Keratinocyte (primary cell): ENCODE measurements at regions not wholly inside any gene's neighbourhood (a gene's known extent, or its start where the extent isn't known, plus 50 kb on each side); places are given as distances from the start of the nearest gene placed in this dataset.

Experiments
- DNase-seq: peaks from one replicate; pipeline ENCODE4 v3.0.0-alpha.2; 2011; ENCODE audit warnings: low read depth, missing footprints, low spot score
- FAIRE-seq: peaks from 2 replicates; lab custom pipeline; 2011; peaks lifted over from hg19 to GRCh38; lab: Jason Lieb, UNC
- H2AFZ ChIP-seq: 2 replicates; pipeline ENCODE4 v1.6.0; 2012; ENCODE audit warnings: low read length, control low read depth, inconsistent platforms; ENCODE audit not compliant: control insufficient read depth
- H3K27ac ChIP-seq: 2 replicates; pipeline ENCODE4 v1.5.1; 2011; ENCODE audit warnings: low read length; ENCODE audit not compliant: control insufficient read depth, insufficient read depth
- H3K27me3 ChIP-seq: 3 replicates; pipeline ENCODE4 v1.6.0; 2011; ENCODE audit warnings: low read length; ENCODE audit not compliant: control insufficient read depth, insufficient read depth; ENCODE audit errors: extremely low read depth
- H3K36me3 ChIP-seq, 2 experiments: 2 replicates in 1 of 2; 3 replicates in 1 of 2; pipeline ENCODE4 v1.5.1; 2011; ENCODE audit warnings: low read length in 2 of 2, mild to moderate bottlenecking in 1 of 2; ENCODE audit not compliant: control insufficient read depth in 2 of 2, insufficient read depth in 2 of 2; ENCODE audit errors: extremely low read depth in 1 of 2
- H3K4me1 ChIP-seq: 3 replicates; pipeline ENCODE4 v1.5.1; 2011; ENCODE audit warnings: low read length; ENCODE audit not compliant: control insufficient read depth, insufficient read depth; ENCODE audit errors: extremely low read depth
- H3K4me2 ChIP-seq: 3 replicates; pipeline ENCODE4 v1.6.0; 2011; ENCODE audit warnings: low read depth, low read length; ENCODE audit not compliant: control insufficient read depth, insufficient read depth; ENCODE audit errors: extremely low read depth
- H3K4me3 ChIP-seq, 3 experiments: fragments of 200-600 bp in 1 of 3; sonication (generic) in 1 of 3; 2 replicates in 2 of 3; 3 replicates in 1 of 3; pipeline ENCODE4 v1.5.1; 2011 to 2016; ENCODE audit warnings: low read length in 3 of 3, mild to moderate bottlenecking in 3 of 3, control low read depth in 2 of 3, inconsistent platforms in 1 of 3, low read depth in 1 of 3, mixed read lengths in 1 of 3, mixed run types in 1 of 3, moderate library complexity in 1 of 3; ENCODE audit not compliant: control insufficient read depth in 2 of 3, insufficient read depth in 2 of 3; ENCODE audit errors: extremely low read depth in 1 of 3
- H3K79me2 ChIP-seq: 2 replicates; pipeline ENCODE4 v1.6.0; 2012; ENCODE audit warnings: low read length; ENCODE audit not compliant: control insufficient read depth, insufficient read depth
- H3K9ac ChIP-seq: 3 replicates; pipeline ENCODE4 v1.6.0; 2011; ENCODE audit warnings: low read length; ENCODE audit not compliant: control insufficient read depth, insufficient read depth; ENCODE audit errors: extremely low read depth
- H3K9me1 ChIP-seq: 3 replicates; pipeline ENCODE4 v1.6.0; 2011; ENCODE audit warnings: low read length; ENCODE audit not compliant: control insufficient read depth, insufficient read depth; ENCODE audit errors: extremely low read depth
- H3K9me3 ChIP-seq: 2 replicates; pipeline ENCODE4 v1.5.1; 2012; ENCODE audit warnings: low read depth, low read length; ENCODE audit not compliant: control insufficient read depth
- H4K20me1 ChIP-seq: 3 replicates; pipeline ENCODE4 v1.6.0; 2011; ENCODE audit warnings: low read length; ENCODE audit not compliant: control insufficient read depth, insufficient read depth; ENCODE audit errors: extremely low read depth
- EZH2 ChIP-seq: IDR thresholded peaks from one replicate; pipeline ENCODE4 v1.6.1; 2012; ENCODE audit warnings: inconsistent platforms, mild to moderate bottlenecking, low read length, moderate library complexity
- dilution Hi-C: fragments of 300-500 bp; cut with MboI; formaldehyde crosslinking; loops from one replicate; pipeline ENCODE4 v1.7.0; 2020; ENCODE audit warnings: low sequenced_read_pairs; ENCODE audit not compliant: extremely low pct_ligation_motif_present
- TF ChIP-seq, protein P1 (sequence below), 3 experiments: IDR thresholded peaks in 1 of 3; conservative IDR thresholded peaks in 1 of 3; optimal IDR thresholded peaks in 1 of 3; 2 replicates in 2 of 3; 3 replicates in 1 of 3; pipeline versions ENCODE3 to v1.5.1; 2011; ENCODE audit warnings: low read length in 3 of 3, mild to moderate bottlenecking in 3 of 3, moderate library complexity in 2 of 3, control low read depth in 1 of 3, inconsistent platforms in 1 of 3; ENCODE audit not compliant: insufficient read depth in 2 of 3; ENCODE audit errors: extremely low read depth in 1 of 3

DNA sequence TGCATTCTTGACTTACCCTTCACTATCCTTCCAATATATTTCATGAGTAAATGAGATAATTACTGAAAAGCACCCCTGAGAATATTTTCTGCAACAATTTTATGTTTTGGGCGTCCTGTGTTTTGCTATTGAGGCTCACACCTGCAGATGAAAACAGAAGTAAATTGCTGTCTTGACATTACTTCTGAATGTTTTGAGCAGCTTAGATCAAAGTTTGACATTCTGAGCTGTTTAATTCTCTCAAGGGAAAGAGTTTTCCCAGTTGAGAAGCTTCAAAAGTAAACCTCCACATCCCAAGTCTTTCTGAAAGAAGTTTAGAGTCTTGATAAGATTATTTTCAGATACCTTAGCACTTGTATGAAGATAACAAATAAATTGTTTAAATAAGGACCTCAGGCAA, 1667.2 kb upstream of the SLC10A2 start:
- Histone ChIP-seq H3K79me2 (no peaks in the 10 kb centered on the region), H3K27me3 (no peaks in the 10 kb centered on the region), H3K4me2 (no peak overlapping the region), H3K9me3 (no peaks in the 10 kb centered on the region), H3K36me3 (no peaks in the 10 kb centered on the region), H2AFZ (no peak overlapping the region), H3K4me1 (no peaks in the 10 kb centered on the region), H3K4me3 (no peak overlapping the region), H3K27ac (no peak overlapping the region), H3K9me1 (no peaks in the 10 kb centered on the region), H3K9ac (no peak overlapping the region), H4K20me1 (no peaks in the 10 kb centered on the region)
- TF ChIP-seq, protein P1, sequence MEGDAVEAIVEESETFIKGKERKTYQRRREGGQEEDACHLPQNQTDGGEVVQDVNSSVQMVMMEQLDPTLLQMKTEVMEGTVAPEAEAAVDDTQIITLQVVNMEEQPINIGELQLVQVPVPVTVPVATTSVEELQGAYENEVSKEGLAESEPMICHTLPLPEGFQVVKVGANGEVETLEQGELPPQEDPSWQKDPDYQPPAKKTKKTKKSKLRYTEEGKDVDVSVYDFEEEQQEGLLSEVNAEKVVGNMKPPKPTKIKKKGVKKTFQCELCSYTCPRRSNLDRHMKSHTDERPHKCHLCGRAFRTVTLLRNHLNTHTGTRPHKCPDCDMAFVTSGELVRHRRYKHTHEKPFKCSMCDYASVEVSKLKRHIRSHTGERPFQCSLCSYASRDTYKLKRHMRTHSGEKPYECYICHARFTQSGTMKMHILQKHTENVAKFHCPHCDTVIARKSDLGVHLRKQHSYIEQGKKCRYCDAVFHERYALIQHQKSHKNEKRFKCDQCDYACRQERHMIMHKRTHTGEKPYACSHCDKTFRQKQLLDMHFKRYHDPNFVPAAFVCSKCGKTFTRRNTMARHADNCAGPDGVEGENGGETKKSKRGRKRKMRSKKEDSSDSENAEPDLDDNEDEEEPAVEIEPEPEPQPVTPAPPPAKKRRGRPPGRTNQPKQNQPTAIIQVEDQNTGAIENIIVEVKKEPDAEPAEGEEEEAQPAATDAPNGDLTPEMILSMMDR (optimal IDR thresholded peaks at IDR 0.05 in 1 of 3, IDR thresholded peaks at IDR 0.05 in 1 of 3, conservative IDR thresholded peaks at IDR 0.05 in 1 of 3; ENCODE audit: extremely low read depth in 1 of 3, insufficient read depth in 2 of 3, low read length in 3 of 3) = no peak
- TF ChIP-seq EZH2 = no peak
- DNase-seq (no peak), FAIRE-seq (no peak)
- dilution Hi-C loops = no loop called here

DNA sequence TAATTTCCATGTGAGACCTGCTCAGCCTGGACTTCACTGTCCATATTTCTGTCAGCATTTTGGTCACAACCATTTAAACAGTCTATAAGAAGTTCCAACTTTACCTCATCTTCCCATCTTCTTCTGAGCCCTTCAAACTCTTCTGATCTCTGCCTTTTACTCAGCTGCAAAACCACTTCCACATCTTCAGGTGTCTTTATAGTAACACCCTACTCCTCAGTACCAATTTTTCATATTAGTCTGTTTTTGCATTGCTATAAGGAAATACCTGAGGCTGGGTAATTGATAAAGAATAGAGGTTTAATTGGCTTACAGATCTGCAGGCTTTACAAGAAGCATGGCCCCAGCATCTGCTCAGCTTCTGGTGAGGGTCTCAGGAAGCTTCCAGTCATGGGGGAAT, 1648.9 kb upstream of the SLC10A2 start:
- Histone ChIP-seq H4K20me1 (no peaks in the 10 kb centered on the region), H2AFZ (no peak overlapping the region), H3K79me2 (no peaks in the 10 kb centered on the region), H3K27ac (no peak overlapping the region), H3K27me3 (no peaks in the 10 kb centered on the region), H3K36me3 (no peaks in the 10 kb centered on the region), H3K4me1 (no peaks in the 10 kb centered on the region), H3K4me2 (no peak overlapping the region), H3K9me1 (no peaks in the 10 kb centered on the region), H3K9me3 (no peaks in the 10 kb centered on the region), H3K9ac (no peak overlapping the region), H3K4me3 (no peak overlapping the region)
- TF ChIP-seq, protein P1 (optimal IDR thresholded peaks at IDR 0.05 in 1 of 3, IDR thresholded peaks at IDR 0.05 in 1 of 3, conservative IDR thresholded peaks at IDR 0.05 in 1 of 3; ENCODE audit: extremely low read depth in 1 of 3, insufficient read depth in 2 of 3, low read length in 3 of 3) = no peak
- TF ChIP-seq EZH2 = no peak
- DNase-seq (no peak), FAIRE-seq (no peak)
- dilution Hi-C loops = no loop called here
